CD4-positive, alpha-beta T cell treated with Interferon alpha-2 for 1 hour (primary cell): ENCODE measurements at regions not wholly inside any gene's neighbourhood (a gene's known extent, or its start where the extent isn't known, plus 50 kb on each side); places are given as distances from the start of the nearest gene placed in this dataset.

Experiments used
- DNase-seq, 2 donors: peaks; one replicate each; pipeline ENCODE4 v3.0.0-alpha.2; 2020 to 2022

DNA sequence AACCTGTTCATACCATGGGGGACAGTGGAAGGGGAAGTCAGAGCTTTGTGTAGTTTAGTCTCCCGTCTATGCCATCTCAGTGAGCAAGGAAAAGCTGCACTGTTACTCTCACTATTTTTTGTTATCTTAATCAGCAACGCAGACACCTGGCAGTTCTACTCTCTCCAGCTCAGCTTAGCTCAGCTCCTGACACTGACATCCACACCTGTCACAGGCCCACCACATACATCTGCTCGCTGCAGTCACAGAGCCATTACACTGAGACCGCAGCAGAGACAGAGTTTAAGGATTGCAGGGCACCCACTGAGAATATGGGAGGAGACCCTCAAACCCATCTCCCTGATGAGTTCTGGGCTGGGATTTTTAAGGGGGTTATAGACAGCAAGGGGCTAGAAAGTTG is 257.3 kb upstream of the AKR1E2 start:
- DNase-seq: no peak

DNA sequence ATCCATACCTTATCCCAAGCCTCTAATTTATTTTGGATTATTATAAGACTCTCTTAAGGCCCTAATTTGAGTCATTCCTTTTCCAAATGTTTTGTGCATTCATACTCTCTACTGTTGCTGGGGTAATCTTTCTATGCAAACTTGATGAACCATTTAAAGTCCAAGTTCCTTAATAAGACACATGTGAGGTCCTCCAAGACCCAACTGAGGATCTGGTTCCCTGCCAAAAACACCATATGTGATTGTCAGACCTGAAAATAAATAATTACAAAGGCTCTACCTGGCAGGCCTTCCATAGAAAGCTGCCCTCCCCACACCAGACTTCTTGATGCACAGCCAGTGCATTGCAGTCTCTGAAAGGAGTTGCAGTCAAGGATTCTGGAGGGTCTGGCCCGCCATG is 257.9 kb upstream of the AKR1E2 start:
- no peak for DNase-seq

DNA sequence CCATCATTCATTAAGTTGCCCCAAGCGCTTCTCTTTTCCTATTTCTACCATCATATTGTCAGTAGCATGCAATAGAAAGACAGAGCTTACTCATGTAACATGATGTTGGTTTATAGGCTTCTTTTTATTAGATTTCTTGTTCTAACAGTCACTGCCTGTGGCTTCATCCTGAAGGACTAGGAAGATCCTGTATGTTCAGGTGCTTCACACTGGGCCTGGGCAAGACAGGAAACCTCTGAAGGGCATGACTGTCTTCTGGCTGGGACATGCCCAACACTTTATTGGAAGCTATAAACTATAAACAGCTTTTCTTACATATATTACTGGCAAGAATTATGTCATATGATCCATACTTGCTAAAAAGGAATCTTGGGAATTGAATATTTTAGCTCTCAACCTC is 258.4 kb upstream of the AKR1E2 start:
- no peak for DNase-seq

DNA sequence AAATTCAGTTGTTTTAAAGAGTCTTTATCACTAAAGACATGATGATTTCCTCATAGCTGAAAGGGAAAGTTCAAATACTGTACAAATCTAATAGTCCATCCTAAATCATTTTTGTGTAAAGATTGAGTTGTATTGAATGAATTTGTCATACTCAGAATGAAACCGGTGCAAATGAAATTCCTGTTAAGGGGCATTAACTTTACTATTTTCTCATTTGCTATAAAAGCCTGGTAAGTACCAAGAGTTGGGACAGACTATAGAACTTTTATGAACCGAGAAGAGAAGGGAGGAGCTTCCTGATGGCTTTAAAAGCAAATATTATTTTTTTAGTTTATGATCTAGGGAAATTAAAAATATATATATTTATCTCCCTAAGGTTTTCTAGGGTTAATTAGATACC is 260.0 kb upstream of the AKR1E2 start:
- DNase-seq: no peak

DNA sequence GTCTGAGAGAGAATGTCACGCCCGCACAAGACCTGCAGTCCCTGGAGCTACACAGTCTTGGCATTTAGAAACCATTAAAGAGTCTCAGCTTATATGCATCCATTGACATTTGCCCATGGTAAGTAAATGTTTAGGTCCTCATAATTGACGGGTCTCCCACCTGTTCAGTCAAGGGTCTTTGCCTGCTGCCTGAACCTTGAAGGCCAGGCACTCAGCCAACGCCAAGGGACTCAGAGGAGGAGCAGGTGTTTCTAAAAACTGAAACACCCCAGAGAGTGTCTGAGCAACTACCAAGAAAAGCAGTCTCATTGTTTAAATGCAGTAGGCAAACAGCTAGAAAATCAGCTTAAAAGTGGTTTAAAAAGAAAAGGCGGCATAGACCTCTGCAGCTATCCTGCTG is 264.7 kb upstream of the AKR1E2 start:
- DNase-seq: no peak

DNA sequence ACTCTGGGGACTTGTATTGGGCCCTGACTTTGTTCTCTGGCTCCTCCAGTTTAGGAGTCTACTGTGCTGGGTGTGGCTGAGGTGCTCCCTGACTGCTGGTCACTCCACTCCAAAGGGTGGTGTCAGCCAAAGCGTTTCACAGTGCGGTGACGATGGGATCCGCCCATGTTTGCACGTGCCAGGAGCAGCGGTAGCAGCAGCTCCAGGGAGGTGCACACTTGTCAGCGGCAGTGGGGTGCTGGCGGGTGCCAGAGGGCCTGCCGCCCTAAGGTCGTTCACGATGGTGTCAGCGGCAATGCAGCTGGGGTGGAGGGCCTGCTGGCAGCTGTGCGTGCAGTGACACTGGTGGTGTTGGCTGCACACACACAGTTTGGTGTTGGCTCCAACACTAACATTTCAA is 268.5 kb upstream of the AKR1E2 start:
- no peak for DNase-seq

DNA sequence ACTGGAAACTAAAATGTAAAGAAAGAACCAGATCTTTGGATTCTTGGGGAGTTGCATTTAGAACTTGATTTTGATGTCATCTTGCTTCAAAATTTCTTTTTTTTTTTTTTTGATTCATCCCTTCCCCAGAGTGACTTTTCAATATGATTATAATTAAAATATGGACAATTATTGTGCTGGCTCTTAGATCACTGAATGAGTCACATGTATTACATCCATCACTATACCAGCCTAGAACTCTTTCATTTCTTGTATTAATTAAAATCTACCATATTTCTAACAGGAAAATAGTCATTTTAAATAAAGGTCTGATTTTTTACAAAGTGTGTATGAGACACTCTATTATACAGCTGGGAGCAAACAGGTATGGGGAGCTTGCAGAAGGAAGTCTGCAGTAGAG is 269.5 kb upstream of the AKR1E2 start:
- no peak for DNase-seq

DNA sequence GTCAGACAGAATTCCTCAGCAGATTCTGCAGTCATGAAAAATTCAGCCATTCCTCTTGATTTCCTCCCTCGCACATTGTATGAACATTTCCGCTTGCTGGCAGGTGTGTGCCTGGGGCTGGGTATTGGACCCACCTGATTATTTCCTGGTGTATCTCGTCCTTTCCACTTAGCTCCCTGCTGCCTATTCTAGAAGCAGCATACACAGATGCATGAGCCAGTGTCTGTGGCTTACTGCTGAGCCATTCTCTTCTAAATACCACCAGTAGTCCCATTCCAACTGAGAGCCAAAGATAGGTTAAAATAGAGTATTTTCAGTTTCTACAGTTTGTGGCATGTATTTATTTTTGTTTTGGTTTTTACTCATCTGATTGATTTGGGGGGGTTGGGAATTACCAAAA is 270.1 kb upstream of the AKR1E2 start:
- DNase-seq: no peak

DNA sequence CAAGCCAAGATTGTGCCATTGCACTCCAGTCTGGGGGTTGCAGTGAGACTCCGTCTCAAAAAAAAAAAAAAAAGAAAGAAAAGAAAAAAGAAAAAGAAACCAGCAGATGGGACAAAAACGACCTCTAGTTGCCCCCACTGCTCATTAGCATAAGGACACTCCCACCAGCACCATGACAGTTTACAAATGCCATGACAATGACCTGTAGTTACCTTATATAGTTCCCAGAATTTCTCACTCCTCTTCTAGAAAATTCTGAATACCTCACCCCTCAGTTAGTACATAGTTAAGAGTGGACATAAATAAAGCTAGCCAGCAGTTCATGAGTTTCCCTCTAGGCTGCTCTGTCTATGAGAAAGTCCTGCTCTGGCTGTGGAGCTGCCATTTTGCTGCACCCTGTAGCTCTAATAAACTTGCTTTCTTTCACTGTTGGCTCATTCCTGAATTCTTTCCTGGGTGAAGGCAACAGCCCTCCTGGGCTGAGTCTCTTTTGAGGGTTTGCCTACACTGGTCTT is 276.8 kb upstream of the AKR1E2 start:
- no peak for DNase-seq

DNA sequence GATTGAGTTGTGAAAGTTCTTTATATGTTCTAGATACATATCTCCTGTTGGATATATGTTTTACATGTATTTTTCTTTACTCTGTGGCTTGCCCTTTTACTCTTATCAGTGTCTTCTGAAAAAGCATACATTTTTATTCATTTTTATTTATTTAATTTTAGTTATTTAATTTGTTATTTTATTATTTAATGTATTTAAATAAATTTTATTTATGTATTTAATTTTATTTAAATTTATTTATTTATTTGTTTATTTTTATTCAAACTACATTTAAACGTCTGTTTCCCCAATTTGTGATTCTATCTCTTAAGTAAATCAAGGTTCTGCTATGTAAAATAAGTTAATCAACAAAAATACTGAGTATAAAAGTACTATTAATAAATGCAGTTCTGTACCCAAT is 279.1 kb upstream of the AKR1E2 start:
- no peak for DNase-seq

DNA sequence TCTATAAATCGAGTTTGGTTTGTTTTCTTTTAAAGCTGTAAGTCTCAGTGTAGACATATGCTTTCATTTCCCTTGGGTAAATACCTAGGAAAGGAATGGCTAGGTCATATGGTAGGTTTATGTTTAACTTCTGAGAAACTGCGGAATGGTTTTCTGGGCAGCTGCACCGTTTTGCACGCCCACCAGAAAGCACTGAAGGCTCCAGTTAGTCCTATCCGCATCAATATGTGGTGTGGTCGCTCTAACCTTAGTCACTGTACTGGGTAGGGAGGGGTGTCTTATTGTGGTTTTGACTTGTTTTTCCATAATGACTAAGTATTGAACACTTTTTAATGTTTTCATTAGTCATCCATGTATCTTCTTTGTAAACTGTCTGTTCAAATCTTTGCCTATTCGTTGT is 279.5 kb upstream of the AKR1E2 start:
- no peak for DNase-seq

DNA sequence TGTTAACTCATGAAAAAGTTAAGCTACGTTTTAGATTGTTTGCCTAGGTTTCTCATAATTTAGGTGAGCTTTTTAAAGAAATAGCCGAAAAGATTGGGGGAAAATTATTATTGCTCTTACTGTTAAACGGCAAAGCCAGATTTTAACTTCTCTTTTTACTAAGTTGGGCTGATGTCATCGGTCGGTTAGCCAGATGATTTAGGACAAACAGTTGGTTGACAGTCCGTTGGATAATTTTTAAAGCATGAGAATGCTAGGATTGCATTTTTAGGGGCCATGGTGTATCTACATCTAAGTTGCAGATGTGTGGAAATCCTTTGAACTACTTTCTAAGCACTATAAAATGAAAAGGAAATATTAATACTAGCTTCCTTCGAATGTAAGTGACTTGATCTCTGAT is 280.9 kb upstream of the AKR1E2 start:
- DNase-seq: no peak

DNA sequence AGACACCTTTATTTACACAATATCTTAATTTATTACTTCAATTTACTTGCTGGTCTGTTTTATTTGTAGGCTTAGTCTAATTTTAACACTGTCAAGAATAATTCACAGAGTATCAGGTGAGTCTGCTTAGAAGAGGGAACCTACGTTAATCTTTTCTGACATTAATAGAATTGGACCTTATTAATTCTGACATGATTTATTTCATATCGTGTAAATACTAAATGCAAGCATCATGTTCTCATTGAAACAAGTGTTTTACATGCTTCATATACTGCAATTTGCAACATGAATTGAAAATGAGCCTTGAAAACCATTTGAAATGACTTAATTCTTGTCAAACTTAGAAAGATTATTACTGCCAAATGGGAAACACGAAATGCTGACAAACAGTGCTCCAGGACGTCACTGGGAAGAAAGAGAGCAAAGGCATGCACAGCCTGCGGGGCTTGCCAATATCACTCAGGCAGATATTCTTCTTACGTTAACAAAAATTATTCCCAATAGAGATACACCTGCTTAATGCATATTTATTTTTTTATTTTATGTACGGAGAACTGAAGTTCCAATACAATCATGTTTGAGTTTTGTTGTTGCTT is 282.0 kb upstream of the AKR1E2 start:
- no peak for DNase-seq

DNA sequence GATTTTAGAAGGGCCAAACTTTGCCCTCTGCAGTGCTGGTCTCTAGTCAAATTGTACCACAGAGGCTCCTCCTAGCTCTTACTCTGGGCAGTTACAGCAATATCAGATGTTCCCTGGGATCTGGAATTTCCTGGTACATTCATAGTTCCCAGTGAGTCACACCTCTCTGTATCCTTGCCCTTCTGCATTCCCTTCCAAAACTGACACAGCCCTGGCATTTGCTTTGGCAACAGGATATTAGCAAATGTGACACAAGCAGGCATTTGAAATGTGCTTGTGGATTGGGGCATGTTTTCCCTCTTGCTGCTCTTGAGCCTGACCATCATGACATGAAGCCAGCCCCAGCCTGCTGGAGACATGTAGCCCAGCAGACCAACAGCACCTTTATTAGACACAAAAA is 284.7 kb upstream of the AKR1E2 start:
- DNase-seq: no peak

DNA sequence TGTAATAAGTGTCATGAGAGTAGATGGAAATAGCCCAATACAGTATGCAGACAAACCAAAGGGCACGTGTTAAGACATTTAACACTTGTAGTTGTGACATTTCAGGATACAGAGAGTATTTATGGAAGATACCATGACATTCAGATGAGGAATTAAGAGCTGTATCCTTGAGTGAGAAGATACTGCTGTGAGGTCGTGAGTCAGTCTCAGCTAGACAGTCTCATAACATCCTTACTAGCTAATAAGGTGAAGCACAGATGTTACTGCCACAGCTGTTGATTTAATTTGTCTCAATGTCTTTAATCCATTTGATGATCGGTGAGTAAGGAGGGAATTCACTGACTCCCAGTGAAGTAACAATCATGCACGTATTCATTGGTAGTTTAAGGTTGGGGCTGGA is 288.0 kb upstream of the AKR1E2 start:
- no peak for DNase-seq

DNA sequence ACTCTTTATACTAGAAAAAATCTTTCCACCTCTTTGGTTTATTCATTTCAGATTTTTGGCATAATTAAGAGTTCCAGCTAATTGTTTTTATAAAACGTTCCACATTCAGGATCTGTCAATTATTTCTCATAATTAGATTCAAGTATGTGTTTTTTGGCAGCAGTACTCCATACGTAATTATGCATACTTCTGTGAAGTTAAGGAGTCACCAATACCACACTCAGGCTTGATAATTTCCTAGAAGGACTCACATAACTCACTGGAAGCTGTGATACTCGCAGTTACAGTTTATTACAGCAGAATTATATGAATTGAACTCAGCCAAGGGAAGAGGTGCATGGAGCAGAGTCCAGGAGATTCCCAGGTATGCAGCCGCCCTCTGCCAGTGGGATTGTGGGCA is 290.5 kb upstream of the AKR1E2 start:
- no peak for DNase-seq

DNA sequence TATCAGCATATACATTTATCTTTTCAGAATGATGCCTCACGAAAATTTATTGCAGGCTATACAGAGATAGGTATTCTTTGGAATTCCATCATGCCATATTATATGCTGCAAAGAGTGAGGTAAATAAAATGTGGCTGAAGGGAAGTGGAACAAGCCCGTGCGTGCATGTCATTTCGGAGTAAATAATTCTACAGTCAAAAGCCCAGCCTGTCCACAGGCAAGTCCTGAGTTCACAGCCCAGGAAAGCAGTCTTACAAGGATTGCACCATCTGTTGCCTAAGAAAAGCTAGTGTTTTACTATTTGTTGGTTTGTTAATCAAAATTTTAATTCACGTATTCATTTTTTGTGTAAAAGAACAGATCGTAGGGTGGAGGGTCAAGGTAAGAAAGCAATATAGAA is 292.4 kb upstream of the AKR1E2 start:
- no peak for DNase-seq

DNA sequence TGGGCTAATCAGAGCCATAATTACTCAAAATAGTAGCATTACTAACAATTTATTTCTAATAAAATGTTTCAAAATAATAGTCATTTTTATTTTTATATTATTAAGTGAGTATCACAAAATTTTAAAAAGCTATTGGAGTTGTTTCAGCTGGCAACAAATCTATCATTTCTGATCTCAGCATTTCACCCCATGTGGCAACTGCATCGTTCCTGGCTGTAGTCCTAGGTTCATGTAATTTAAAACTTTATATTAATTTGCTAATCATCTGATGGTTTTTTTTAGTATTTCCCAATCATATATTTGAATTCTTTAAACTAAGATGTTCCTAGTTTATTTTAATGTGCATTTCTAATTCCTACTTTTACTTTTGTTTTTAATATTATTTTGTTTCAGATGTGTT is 293.0 kb upstream of the AKR1E2 start:
- DNase-seq: no peak

DNA sequence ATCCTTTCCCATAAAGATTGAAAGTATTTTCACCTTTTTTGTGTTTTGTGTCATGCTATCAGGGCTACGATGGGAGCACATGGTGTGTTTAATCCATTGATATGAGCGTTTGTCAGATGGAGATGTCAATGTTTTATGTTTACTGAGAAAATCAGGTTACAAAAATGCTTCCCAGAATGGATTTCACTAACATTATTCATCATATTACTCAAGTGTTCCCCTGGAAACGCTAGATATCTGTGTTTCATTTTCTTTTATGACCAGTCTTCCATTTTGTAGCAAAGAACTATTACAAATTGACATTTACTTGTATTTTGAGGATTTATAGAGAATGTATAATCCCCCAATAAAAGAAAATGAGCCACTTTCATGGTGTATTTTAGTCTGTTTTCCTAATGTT is 293.5 kb upstream of the AKR1E2 start:
- DNase-seq: no peak

DNA sequence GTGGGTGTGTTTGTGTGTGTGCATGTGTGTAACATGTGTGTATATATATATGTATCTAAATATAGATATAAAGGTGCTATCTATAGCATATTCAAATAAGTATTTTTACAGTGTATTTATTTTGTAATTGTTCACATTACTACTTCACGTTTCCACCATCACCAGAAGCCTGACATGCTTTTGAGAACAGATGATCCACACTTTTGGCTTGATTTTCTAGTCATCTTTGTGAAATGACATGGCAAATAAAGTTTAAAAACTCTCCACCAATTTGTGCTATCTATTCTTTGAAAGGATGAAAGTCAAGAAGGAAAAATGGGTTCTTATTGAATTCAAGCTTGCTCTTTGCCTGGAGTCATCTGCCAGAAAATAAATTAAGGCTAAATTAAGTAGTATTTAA is 294.0 kb upstream of the AKR1E2 start:
- DNase-seq: no peak

DNA sequence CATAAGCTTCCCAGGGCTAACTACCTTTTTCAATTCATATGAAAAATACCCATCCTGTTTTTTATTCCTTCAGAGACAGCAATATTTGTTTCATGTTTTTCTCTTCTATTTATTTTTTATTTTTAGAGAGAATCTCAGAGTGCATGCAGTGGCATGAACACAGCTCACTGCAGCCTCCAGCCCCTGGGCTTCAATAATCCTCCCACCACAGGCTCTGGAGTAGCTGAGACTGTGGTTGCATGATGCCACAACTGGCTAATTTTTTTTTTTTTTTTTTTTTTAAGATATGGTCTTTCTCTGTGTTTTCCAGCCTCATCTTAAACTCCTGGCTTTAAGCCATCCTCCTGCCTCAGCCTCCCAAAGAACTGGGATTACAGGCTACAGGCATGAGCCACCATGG is 296.7 kb upstream of the AKR1E2 start:
- no peak for DNase-seq

DNA sequence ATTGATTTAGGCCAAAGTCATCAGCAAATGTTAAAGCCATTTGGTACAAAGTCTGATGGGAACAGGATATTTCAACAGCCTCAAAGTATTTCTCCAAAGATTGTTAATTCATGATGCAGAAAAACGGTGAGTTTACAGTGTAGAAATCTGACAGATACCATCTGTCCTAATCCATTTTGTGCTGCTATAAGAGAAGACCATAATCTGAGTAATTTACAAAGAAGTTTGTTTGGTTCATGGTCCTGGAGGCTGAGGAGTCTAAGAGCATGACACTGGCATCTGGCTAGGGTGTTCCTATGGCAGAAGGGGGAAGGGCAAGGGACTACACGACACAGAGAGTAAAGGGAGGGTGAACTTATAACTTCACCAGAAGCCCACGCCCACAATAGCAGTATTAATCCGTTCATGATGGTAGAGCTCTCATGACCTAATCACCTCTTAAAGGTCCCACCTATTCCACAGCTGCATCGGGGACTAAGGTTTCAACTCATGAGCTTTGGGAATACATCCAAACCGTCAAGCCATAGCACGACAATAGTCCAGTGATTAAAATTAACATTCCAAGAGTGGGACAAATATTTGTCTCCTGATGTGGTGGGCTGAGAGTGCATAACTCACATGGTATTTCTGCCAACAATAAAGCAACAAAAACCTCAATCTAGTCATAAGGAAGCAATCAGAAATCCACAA is 298.6 kb upstream of the AKR1E2 start:
- DNase-seq: no peak

DNA sequence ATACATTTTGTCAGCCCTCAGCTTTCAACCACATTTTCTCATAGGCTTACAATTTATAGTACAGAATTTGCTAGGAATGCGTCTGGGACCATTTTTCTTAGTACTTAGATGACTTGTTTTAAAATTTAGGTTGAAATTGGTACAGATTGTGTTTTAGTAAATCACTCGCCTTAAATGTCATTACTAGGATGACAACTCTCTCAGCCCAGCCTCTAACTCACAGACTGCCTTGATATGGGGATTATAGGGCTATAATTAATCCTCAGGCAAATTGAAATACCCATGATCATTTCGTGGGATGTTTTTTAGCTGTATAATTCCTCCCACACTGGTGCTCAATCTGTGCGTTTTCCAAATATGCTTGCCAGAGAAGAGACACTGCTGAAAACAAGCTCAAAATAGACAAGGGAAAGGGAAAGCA is 299.7 kb upstream of the AKR1E2 start:
- no peak for DNase-seq

DNA sequence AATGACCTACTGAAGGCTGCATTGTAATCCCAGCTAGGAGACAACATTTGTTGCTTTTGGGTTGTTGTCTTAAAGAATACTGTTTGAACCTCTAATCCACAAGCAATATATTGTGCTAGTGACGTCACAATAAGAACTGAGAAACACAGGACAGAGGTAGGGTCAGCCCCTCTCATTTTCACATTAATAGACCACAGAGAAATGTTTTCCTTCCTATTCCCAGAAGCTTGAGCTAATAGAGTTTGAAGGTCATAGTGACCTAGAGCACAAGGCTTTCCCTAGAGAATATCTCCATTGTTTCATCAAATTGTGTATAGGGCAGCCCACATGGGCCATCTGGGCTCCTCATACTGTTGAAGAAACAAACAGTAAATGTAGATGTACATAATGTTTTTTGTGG is 300.9 kb upstream of the AKR1E2 start:
- no peak for DNase-seq
